KMS-11 (cell line): ENCODE measurements at regions not wholly inside any gene's neighbourhood (a gene's known extent, or its start where the extent isn't known, plus 50 kb on each side); places are given as distances from the start of the nearest gene placed in this dataset.

ENCODE experiments used
- H2AFZ ChIP-seq: fragments of 200-600 bp; sonication (generic); 2 replicates; pipeline ENCODE4 v1.6.1; 2016; ENCODE audit warnings: antibody characterized with exemption, mixed run types, low read depth
- H3K27ac ChIP-seq: fragments of 200-600 bp; sonication (generic); 2 replicates; pipeline ENCODE4 v1.6.1; 2016; ENCODE audit warnings: mild to moderate bottlenecking, mixed run types
- H3K27me3 ChIP-seq: fragments of 200-600 bp; sonication (generic); 2 replicates; pipeline ENCODE4 v1.6.1; 2017; ENCODE audit warnings: mild to moderate bottlenecking, low read depth, mixed run types, moderate library complexity; ENCODE audit not compliant: insufficient read depth
- H3K36me3 ChIP-seq: fragments of 200-600 bp; sonication (generic); 2 replicates; pipeline ENCODE4 v1.6.1; 2017; ENCODE audit warnings: mild to moderate bottlenecking, mixed run types; ENCODE audit not compliant: insufficient read depth
- H3K4me1 ChIP-seq: fragments of 200-600 bp; sonication (generic); 2 replicates; pipeline ENCODE4 v1.6.1; 2016; ENCODE audit warnings: mild to moderate bottlenecking, low read depth, mixed run types; ENCODE audit not compliant: poor library complexity, severe bottlenecking
- H3K4me2 ChIP-seq: fragments of 200-600 bp; sonication (generic); 2 replicates; pipeline ENCODE4 v1.7.0; 2016; ENCODE audit warnings: mild to moderate bottlenecking, mixed run types
- H3K4me3 ChIP-seq: fragments of 200-600 bp; sonication (generic); IDR thresholded peaks from 2 replicates; pipeline ENCODE4 v1.6.1; 2017; ENCODE audit warnings: low read depth, low read length, mixed read lengths; ENCODE audit not compliant: insufficient read depth
- H3K79me2 ChIP-seq: fragments of 200-600 bp; sonication (generic); 2 replicates; pipeline ENCODE4 v1.6.1; 2016; ENCODE audit warnings: low read depth, mixed run types; ENCODE audit not compliant: insufficient read depth
- H3K9ac ChIP-seq: fragments of 200-600 bp; sonication (generic); 2 replicates; pipeline ENCODE4 v1.6.1; 2016; ENCODE audit warnings: mild to moderate bottlenecking, mixed run types
- H4K20me1 ChIP-seq: fragments of 200-600 bp; sonication (generic); 2 replicates; pipeline ENCODE4 v1.6.1; 2016; ENCODE audit warnings: mild to moderate bottlenecking, mixed run types; ENCODE audit not compliant: insufficient read depth
- CTCF ChIP-seq: fragments of 200-600 bp; sonication (generic); conservative IDR thresholded peaks from 2 replicates; pipeline ENCODE4 v1.6.1; 2017; ENCODE audit warnings: low read depth, mild to moderate bottlenecking, antibody characterized with exemption, low read length, moderate library complexity, mixed read lengths

GRCh38 chr2:207330912-207331311 lies 165.2 kb upstream of the KLF7 start:
- Histone ChIP-seq H3K36me3 (no peaks in the 10 kb centered on the region), H3K9ac (no peak overlapping the region), H3K4me2 (no peak overlapping the region), H2AFZ (no peak overlapping the region), H4K20me1 (no peaks in the 10 kb centered on the region), H3K79me2 (no peaks in the 10 kb centered on the region), H3K4me3 (no peak overlapping the region), H3K27me3 (no peaks in the 10 kb centered on the region), H3K27ac (no peak overlapping the region), H3K4me1 (no peaks in the 10 kb centered on the region)
- no peak for TF ChIP-seq CTCF

GRCh38 chr2:207331674-207332073 lies 165.9 kb upstream of the KLF7 start:
- H3K9ac ChIP-seq = no peak overlapping the region
- no peaks in the 10 kb centered on the region for H3K79me2 ChIP-seq
- no peak overlapping the region for H2AFZ ChIP-seq
- H3K4me3 ChIP-seq = no peak overlapping the region
- no peak overlapping the region for H3K4me2 ChIP-seq
- no peaks in the 10 kb centered on the region for H3K27me3 ChIP-seq
- TF ChIP-seq CTCF = no peak
- no peak overlapping the region for H3K27ac ChIP-seq
- H3K36me3 ChIP-seq = no peaks in the 10 kb centered on the region
- H3K4me1 ChIP-seq = no peaks in the 10 kb centered on the region
- H4K20me1 ChIP-seq = no peaks in the 10 kb centered on the region

- no peak overlapping the region for H3K4me2 ChIP-seq
- H3K9ac ChIP-seq = no peak overlapping the region
- H3K4me1 ChIP-seq = peaks cover 5% of the 10 kb centered on the region
- H4K20me1 ChIP-seq = no peaks in the 10 kb centered on the region
- H2AFZ ChIP-seq = no peak overlapping the region
- no peaks in the 10 kb centered on the region for H3K27me3 ChIP-seq
- H3K79me2 ChIP-seq = no peaks in the 10 kb centered on the region
- no peaks in the 10 kb centered on the region for H3K36me3 ChIP-seq
- no peak for TF ChIP-seq CTCF
- no peak overlapping the region for H3K27ac ChIP-seq
- H3K4me3 ChIP-seq = no peak overlapping the region
These were observed 166.9 kb upstream of the KLF7 start for GRCh38 chr2:207332480-207333212.

GRCh38 chr2:207333599-207334300 lies 168.0 kb upstream of the KLF7 start:
- Histone ChIP-seq H3K27ac (no peak overlapping the region), H4K20me1 (no peaks in the 10 kb centered on the region), H2AFZ (no peak overlapping the region), H3K4me1 (peaks cover 7% of the 10 kb centered on the region), H3K4me3 (no peak overlapping the region), H3K79me2 (no peaks in the 10 kb centered on the region), H3K4me2 (no peak overlapping the region), H3K36me3 (no peaks in the 10 kb centered on the region), H3K9ac (no peak overlapping the region), H3K27me3 (no peaks in the 10 kb centered on the region)
- no peak for TF ChIP-seq CTCF
